ENCODE measurements at regions not wholly inside any gene's neighbourhood (a gene's known extent, or its start where the extent isn't known, plus 50 kb on each side); places are given as distances from the start of the nearest gene placed in this dataset.
"Not testable (repeated sequence)": the region's sequence is repeated elsewhere in the genome, so short reads cannot be mapped to it uniquely, and the experiment has no call there.

- DNase-seq (ENCODE audit: low read depth) = no peak
These were observed 1140.0 kb downstream of the TMEM121 start for GRCh38 chr14:106666341-106666740.

DNA sequence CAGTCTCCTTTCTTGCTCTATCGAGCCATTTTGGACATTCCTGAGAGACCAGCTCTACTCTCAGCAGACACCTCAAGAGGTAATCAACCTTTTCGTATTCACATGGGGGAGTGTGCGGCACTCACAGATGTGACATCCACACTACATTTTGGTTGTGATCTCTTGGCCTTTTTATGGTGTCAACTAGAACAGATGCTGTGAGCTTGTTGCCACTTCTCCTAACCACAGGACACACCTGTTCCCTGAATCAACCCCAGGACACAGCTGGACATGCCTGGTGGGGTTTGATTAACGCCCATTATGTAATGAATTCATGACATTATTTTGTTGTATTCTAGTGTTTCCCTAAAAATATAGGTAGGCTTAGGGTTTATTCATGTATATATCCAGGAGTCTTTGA lies 1143.6 kb downstream of the TMEM121 start:
- DNase-seq (ENCODE audit: low read depth) = no peak

- DNase-seq (ENCODE audit: low read depth) = not testable (repeated sequence)
These were observed 1147.7 kb downstream of the TMEM121 start for GRCh38 chr14:106674093-106674492.

GRCh38 chr14:106674509-106675125 lies 1148.2 kb downstream of the TMEM121 start:
- DNase-seq (ENCODE audit: low read depth) = not testable (repeated sequence)

DNA sequence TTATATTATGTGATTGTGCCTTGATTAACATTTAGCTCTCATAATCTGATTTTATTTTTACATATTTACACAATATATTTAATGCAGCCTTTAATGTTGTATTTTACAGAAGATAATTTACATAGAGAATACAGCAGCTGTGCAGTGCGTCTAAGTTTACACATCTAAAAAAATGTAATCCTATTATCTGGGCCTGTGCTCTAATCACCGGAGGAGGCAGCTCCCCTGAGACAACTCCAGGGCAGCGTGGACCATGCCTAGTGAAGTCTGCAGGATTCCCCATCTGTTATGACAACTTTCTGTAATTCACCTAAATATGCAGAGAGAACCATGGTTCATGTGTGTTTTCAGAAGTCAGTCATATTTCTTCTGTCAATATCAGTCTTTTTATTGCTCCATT lies 1149.3 kb downstream of the TMEM121 start:
- not testable (repeated sequence) for DNase-seq (ENCODE audit: low read depth)

- no peak for DNase-seq (ENCODE audit: low read depth)
These were observed 1153.4 kb downstream of the TMEM121 start for GRCh38 chr14:106679776-106680175.

DNA sequence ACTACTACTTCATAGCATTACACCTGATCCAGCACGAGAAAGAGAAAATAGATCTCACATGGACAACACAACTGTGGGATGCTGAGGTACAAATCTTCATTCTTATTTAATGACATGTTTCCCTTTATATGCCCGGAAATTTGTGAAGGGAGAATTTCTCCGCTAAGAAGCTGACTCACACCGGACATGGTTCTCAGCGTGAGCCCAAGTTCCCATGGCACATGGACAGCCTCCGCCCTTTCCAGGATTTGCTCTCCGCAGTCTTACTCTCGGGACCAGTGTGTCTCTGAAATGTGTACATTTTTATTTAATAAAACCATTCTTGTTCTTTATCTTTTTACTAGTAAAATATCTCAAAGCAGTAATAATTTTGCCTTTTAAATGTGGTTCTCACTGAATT lies 1154.8 kb downstream of the TMEM121 start:
- no peak for DNase-seq (ENCODE audit: low read depth)

DNA sequence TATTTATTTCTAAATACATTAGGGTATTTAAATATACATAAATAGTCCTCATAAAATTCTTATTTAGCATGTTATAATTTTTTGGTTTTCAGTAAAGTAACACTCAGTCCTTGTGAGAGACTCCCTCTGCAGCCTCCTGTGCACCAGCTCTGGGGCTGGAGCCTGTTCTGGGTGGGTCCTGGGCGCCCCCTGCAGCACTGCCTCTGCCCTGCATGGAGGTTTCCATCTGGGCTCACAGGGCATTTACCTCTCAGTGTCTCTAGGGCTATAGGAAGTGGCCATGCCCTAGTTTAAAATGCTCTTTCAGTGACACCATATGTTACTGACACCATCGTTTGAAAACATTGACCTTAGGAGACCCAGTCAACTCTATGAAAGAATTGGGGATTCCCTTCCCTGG lies 1155.2 kb downstream of the TMEM121 start:
- DNase-seq (ENCODE audit: low read depth) = no peak

GRCh38 chr14:106683631-106684030 lies 1157.2 kb downstream of the TMEM121 start:
- no peak for DNase-seq (ENCODE audit: low read depth)

DNA sequence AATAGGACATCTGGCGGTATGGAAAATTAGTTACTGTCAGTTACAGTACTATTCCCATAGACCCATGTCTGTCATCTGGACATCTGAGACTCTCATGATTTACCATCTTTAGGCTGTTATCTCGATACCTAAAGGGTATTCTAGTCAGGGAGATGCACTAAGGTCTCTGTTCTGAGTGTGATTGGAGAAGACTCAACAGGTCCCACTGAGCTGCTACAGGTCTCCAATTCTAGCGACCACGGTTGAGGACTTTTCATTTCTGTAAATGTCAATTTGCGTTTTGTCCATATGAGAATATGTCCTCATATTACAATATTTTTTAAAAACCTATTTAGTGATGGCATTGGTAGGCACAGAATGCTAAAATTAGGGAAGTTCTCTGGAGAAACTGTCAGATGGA lies 1160.2 kb downstream of the TMEM121 start:
- DNase-seq (ENCODE audit: low read depth) = no peak

DNA sequence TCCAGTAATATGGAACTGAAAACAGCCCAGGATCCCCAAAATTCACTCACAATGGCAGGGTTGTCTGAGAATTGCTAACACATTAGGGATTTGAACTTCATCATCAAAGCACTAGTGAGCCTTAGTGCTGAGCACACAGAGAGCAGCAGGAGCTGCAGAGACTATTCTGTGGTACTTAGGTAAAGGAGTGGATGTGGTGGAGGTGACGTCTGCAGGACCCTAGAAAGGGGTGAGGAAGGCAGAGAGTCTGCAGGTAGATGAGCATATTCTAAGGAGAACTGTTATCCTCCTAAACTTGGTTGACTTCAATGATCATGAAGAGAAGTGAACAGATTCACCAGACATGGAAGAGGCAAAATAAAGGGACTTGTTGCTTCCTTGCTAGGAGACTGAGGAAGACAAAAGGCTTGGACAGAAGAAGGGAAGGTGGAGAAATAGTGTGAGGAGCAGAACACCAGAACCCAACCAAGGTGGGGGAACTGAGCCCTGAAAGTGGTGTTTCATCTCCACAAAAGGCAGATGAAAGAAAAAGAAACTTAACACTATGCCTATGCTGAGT lies 1164.0 kb downstream of the TMEM121 start:
- no peak for DNase-seq (ENCODE audit: low read depth)

- DNase-seq (ENCODE audit: low read depth) = no peak
These were observed 1165.4 kb downstream of the TMEM121 start for GRCh38 chr14:106691601-106692291.

GRCh38 chr14:106694638-106695393 lies 1168.4 kb downstream of the TMEM121 start:
- DNase-seq (ENCODE audit: low read depth) = no peak

- DNase-seq (ENCODE audit: low read depth) = not testable (repeated sequence)
These were observed 1172.4 kb downstream of the TMEM121 start for GRCh38 chr14:106698620-106699267.

DNA sequence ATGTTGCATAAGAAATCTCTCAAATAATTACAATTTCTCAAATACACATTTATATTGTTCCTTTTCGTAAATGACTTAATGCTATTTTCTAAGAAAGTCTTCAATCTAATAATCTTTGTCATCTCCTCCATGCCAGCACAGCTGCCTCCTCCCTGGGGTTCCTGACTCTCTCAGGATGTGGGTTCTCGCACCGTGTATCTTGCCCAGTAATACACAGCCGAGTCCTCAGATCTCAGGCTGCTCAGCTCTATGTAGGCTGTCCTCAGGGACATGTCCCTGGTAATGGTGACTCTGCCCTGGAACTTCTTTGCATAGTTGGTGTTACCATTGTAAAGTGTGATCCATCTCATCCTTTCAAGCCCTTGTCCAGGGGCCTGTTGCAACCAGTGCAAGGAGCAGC lies 1177.3 kb downstream of the TMEM121 start:
- not testable (repeated sequence) for DNase-seq (ENCODE audit: low read depth)

DNA sequence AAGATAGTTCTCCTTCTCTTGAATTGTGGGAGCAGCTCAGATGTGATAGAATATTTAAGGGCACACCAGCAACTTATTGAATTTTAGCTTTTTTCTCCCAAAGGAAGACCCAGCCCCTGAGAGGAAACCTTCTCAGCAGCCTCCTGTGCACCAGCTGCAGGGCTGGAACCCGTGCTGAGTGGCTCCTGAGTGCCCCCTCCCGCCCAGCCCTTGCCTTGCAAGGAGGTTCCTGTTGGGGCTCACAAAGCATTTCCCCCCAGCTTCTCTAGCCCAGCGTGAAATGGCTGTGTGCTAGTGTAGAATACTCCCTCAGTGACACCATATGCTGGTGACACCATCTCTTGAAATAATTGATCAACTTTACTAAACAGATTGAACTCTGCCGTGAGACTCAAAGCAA lies 1180.1 kb downstream of the TMEM121 start:
- not testable (repeated sequence) for DNase-seq (ENCODE audit: low read depth)

- DNase-seq (ENCODE audit: low read depth) = not testable (repeated sequence)
These were observed 1183.8 kb downstream of the TMEM121 start for GRCh38 chr14:106710187-106710586.

DNA sequence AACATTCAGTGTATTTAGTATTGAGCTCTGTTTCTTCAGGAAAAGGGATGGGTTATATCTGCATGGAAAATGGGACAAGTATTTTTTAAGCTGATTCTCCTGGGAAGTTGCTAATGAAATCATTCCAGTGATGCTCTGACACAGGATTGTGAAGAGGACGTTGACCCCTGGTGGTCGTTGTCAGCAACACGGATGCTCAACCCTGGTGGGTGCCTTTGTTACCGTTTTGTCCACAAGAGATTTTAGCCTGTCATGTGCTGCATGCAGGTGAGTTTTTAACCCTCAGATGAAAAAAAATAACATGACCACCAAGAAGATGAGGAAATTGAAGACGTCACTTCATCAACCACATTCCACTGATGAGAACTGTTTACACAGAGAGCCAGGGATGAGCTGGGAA lies 1186.1 kb downstream of the TMEM121 start:
- DNase-seq (ENCODE audit: low read depth) = not testable (repeated sequence)

- DNase-seq (ENCODE audit: low read depth) = not testable (repeated sequence)
These were observed 1188.4 kb downstream of the TMEM121 start for GRCh38 chr14:106714446-106715428.

DNA sequence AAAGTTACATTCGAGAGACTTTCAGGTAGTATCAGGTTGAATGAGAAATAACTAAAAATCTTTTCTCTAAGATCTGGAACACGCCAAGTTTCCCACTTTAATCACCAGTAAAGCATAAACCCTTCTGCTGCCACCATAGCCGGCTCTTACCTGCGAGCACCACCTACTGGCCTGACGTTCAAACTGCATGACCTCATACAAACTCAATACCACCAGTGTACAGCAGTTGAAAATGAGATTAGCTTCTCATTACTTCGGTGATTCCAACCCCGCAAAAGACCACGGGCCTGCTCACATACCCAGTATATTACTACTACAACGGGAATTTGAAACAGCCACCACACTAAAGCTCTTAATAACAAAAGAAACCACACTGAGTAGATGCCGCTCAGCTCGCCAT lies 1191.2 kb downstream of the TMEM121 start:
- DNase-seq (ENCODE audit: low read depth) = not testable (repeated sequence)

GRCh38 chr14:106719880-106720279 lies 1193.5 kb downstream of the TMEM121 start:
- DNase-seq (ENCODE audit: low read depth) = not testable (repeated sequence)
